GM12891 (cell line): ENCODE measurements at regions not wholly inside any gene's neighbourhood (a gene's known extent, or its start where the extent isn't known, plus 50 kb on each side); places are given as distances from the start of the nearest gene placed in this dataset.

ENCODE experiments used
- POLR2A ChIP-seq: IDR thresholded peaks from 2 replicates; pipeline ENCODE4 v1.6.1; 2011; ENCODE audit warnings: low read depth, low read length, control low read depth
- POLR2AphosphoS5 ChIP-seq: IDR thresholded peaks from 2 replicates; pipeline ENCODE4 v1.6.1; 2011; ENCODE audit warnings: low read depth, low read length, control low read depth
- SPI1 ChIP-seq: IDR thresholded peaks from 2 replicates; pipeline ENCODE4 v1.6.1; 2011; ENCODE audit warnings: low read depth, low read length, control low read depth

GRCh38 chr3:6394944-6395343 lies 466.0 kb upstream of the GRM7 start:
- TF ChIP-seq POLR2A, result no peak
- TF ChIP-seq POLR2AphosphoS5, result no peak
- TF ChIP-seq SPI1, result no peak
